ENCODE measurements at regions not wholly inside any gene's neighbourhood (a gene's known extent, or its start where the extent isn't known, plus 50 kb on each side); places are given as distances from the start of the nearest gene placed in this dataset.

DNA sequence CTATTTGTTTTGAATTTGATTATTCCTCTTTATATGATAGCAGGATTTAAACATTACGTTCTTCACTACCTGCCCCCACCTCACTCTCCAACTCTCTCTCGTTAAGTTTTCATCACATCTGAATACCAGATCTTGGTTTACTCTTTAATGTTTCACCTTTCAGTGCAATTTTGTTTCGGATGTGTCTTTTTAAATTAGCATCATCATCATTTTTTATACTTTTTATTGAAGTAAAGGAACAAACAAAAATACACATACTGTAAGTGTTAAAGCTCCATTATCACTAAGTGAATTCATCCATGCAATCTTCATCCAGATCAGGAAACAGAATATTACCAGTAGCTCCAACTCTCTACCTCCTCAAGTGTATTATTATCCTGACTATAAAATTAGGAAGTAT, 310.6 kb downstream of the C3orf38 start:
- TF ChIP-seq, protein P1, sequence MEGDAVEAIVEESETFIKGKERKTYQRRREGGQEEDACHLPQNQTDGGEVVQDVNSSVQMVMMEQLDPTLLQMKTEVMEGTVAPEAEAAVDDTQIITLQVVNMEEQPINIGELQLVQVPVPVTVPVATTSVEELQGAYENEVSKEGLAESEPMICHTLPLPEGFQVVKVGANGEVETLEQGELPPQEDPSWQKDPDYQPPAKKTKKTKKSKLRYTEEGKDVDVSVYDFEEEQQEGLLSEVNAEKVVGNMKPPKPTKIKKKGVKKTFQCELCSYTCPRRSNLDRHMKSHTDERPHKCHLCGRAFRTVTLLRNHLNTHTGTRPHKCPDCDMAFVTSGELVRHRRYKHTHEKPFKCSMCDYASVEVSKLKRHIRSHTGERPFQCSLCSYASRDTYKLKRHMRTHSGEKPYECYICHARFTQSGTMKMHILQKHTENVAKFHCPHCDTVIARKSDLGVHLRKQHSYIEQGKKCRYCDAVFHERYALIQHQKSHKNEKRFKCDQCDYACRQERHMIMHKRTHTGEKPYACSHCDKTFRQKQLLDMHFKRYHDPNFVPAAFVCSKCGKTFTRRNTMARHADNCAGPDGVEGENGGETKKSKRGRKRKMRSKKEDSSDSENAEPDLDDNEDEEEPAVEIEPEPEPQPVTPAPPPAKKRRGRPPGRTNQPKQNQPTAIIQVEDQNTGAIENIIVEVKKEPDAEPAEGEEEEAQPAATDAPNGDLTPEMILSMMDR (IDR thresholded peaks at IDR 0.05), result no peak
- TF ChIP-seq E2F4 (CRISPR knock-in tag; IDR thresholded peaks at IDR 0.05; ENCODE audit: borderline replicate concordance, low read depth) (no peak), JUN (CRISPR knock-in tag; IDR thresholded peaks at IDR 0.05) (no peak), GRHL2 (CRISPR knock-in tag; IDR thresholded peaks at IDR 0.05; ENCODE audit: insufficient replicate concordance, severe bottlenecking) (no peak), TCF7 (CRISPR knock-in tag; IDR thresholded peaks at IDR 0.05; ENCODE audit: low read depth) (no peak), USF2 (CRISPR knock-in tag; IDR thresholded peaks at IDR 0.05) (no peak), ZNF121 (CRISPR knock-in tag; IDR thresholded peaks at IDR 0.05) (no peak), NR3C1 (CRISPR knock-in tag; conservative IDR thresholded peaks at IDR 0.05; ENCODE audit: low read depth) (no peak), ZBTB21 (CRISPR knock-in tag; IDR thresholded peaks at IDR 0.05; ENCODE audit: borderline replicate concordance) (no peak), FOXK1 (CRISPR knock-in tag; IDR thresholded peaks at IDR 0.05) (no peak), GABPB1 (CRISPR knock-in tag; IDR thresholded peaks at IDR 0.05) (no peak), ETV6 (CRISPR knock-in tag; IDR thresholded peaks at IDR 0.05) (no peak)

Data from WTC11 (cell line).